Chondrocyte (in vitro differentiated cells): ENCODE measurements at regions not wholly inside any gene's neighbourhood (a gene's known extent, or its start where the extent isn't known, plus 50 kb on each side); places are given as distances from the start of the nearest gene placed in this dataset.

Source experiments
- DNase-seq: peaks from one replicate; pipeline ENCODE4 v3.0.0; 2021; ENCODE audit warnings: mixed read lengths, low spot score
- H3K27ac Mint-ChIP-seq: one replicate; pipeline ENCODE4 v1.8.0; 2021; ENCODE audit warnings: mild to moderate bottlenecking, moderate library complexity, mixed read lengths; ENCODE audit not compliant: unreplicated experiment
- H3K27me3 Mint-ChIP-seq: 2 replicates; pipeline ENCODE4 v1.8.0; 2021; ENCODE audit warnings: low read depth, mixed read lengths
- H3K36me3 Mint-ChIP-seq: 2 replicates; pipeline ENCODE4 v1.8.0; 2021; ENCODE audit warnings: low read depth, mixed read lengths
- H3K4me1 Mint-ChIP-seq: 2 replicates; pipeline ENCODE4 v1.8.0; 2021; ENCODE audit warnings: low read depth, mild to moderate bottlenecking, mixed read lengths
- H3K4me3 Mint-ChIP-seq: one replicate; pipeline ENCODE4 v1.8.0; 2021; ENCODE audit warnings: mild to moderate bottlenecking, moderate library complexity, mixed read lengths; ENCODE audit not compliant: unreplicated experiment
- H3K9me3 Mint-ChIP-seq: 2 replicates; pipeline ENCODE4 v1.8.0; 2021; ENCODE audit warnings: low read depth, mixed read lengths
- TF ChIP-seq, protein P1 (sequence below): fragments of 200-600 bp; sonication (generic); IDR thresholded peaks from 2 replicates; pipeline ENCODE4 v1.5.0; 2021; ENCODE audit warnings: antibody characterized with exemption, mild to moderate bottlenecking, moderate library complexity

DNA sequence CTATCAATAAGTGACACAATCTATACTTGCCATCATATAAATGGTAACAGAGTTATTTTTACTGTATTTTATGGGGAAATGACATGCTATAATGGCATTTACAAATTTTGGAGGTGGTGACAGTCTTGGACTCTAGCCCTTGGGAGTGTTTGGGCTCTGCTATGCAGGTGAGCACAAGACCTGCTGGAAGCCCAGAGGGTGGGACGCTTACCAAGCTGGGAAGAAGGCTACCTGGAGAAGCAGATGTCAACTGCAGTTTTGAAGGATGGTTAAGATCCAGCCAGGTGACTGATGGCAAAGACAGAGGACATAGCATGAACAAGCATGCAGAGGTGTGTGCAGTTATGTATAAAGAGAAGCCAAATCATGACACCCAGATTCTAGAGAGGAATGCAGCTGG is 346.9 kb downstream of the MYCN start:
- TF ChIP-seq, protein P1, sequence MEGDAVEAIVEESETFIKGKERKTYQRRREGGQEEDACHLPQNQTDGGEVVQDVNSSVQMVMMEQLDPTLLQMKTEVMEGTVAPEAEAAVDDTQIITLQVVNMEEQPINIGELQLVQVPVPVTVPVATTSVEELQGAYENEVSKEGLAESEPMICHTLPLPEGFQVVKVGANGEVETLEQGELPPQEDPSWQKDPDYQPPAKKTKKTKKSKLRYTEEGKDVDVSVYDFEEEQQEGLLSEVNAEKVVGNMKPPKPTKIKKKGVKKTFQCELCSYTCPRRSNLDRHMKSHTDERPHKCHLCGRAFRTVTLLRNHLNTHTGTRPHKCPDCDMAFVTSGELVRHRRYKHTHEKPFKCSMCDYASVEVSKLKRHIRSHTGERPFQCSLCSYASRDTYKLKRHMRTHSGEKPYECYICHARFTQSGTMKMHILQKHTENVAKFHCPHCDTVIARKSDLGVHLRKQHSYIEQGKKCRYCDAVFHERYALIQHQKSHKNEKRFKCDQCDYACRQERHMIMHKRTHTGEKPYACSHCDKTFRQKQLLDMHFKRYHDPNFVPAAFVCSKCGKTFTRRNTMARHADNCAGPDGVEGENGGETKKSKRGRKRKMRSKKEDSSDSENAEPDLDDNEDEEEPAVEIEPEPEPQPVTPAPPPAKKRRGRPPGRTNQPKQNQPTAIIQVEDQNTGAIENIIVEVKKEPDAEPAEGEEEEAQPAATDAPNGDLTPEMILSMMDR: no peak
- DNase-seq: no peak
- no peaks in the 10 kb centered on the region for H3K4me1 Mint-ChIP-seq
- H3K4me3 Mint-ChIP-seq: no peak overlapping the region
- no peaks in the 10 kb centered on the region for H3K9me3 Mint-ChIP-seq
- H3K27ac Mint-ChIP-seq: no peak overlapping the region
- H3K36me3 Mint-ChIP-seq: no peaks in the 10 kb centered on the region
- H3K27me3 Mint-ChIP-seq: peaks cover 24% of the 10 kb centered on the region

DNA sequence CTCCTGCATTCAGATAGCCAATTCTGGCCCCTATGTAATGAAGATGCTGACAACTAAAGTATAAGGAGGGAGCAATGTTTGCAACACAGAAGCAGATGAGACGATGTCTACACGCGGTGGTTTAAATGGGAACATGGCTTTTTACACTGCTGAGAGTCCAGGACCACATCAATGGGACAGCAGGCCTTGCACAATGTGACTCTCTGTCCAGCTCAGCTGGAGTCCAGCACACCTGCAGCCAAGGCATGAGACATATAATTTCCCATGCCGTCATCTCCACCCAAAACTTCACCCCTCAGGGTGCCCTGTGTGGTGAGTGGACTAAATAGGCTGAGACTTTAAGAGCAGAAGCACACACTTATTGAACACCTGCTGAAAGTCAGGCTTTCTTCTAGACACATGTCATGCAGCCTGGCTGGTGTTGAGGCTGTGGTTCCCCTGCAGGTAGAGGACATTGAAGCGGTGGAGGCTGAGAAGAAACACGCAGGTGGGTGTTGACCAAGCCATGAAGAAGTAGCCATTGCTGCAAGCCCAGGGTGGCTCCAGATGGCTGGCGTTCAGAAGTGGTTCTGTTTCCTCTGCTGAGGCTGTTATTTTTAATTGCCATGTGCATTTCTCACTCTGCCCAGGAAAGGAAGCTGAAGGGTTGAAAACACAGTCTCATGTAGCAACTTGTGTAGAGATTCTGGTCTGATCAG is 345.6 kb downstream of the MYCN start:
- H3K4me1 Mint-ChIP-seq: no peaks in the 10 kb centered on the region
- peaks cover 27% of the 10 kb centered on the region for H3K27me3 Mint-ChIP-seq
- no peaks in the 10 kb centered on the region for H3K9me3 Mint-ChIP-seq
- no peaks in the 10 kb centered on the region for H3K36me3 Mint-ChIP-seq
- H3K27ac Mint-ChIP-seq: no peak overlapping the region
- DNase-seq: no peak
- TF ChIP-seq, protein P1: no peak
- no peak overlapping the region for H3K4me3 Mint-ChIP-seq

DNA sequence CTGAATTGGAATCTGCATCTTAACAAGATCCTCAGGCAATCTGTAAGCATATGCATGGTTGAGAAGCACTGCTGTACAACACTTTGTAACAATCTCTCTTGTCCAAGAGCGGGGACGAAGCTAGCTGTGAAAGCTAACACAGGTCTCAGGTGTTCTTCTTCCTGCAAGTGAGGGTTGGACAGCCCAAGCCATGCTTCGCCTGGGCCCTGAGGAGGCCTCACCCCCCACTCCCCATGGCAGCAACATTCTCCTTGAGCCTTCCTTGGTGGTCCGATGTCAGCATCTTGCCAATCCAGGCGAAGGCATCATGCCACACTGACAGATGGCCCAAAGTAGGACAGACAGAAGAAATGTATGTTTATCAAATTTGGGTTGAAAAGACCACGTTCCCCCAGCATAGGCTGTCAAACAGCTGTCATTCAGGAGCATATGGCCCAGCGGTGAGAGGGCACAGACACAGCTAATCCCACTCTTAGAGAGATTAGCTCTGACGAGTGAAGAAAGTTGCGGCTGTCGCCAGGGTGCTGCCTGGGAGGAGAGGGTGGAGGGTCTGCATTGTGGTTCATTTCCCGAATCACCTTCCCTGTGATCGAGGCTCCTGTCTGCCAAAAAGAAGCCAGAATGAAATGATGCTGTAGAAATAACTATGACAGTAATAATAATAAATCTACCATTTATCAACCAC is 344.7 kb downstream of the MYCN start:
- H3K27ac Mint-ChIP-seq: no peak overlapping the region
- H3K27me3 Mint-ChIP-seq: peaks cover 27% of the 10 kb centered on the region
- TF ChIP-seq, protein P1: no peak

DNA sequence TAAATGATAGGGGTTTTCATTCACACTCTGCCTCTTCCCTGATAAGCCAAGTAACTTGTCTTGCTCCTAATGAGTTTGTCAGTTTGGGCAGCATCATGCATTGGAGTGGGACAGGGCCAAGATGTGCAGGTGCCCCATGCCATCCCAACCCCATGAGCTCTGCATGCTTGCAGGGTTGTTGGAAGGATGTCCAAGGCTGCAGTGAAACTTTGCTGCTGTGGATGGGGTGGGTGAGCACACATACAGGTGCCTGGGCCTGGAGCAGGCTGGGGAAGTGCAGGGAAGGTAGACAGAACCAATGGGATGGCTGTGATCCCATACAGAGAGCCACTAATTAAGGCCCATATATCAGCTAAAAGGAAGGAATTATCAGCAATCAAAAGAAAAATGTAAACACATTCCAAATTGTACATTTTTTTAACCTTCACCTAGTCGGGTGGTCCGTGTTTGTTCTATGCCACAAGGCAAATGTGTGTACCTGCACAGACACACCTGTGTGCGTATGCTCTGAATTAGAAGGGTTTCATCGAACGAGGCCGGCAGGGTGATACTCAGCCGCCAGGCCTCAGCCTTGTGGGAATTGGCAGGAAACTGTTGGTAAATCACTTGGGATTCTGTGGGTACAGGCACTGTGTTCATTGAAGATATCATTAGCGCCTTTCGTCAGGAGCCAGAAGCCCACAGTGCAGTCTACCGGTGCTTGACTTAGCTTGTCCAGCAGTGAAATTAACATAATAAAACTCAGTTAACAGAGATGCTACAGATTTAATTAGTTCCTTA is 342.9 kb downstream of the MYCN start:
- Mint-ChIP-seq H3K4me1 (no peaks in the 10 kb centered on the region), H3K4me3 (no peak overlapping the region), H3K9me3 (no peaks in the 10 kb centered on the region), H3K36me3 (no peaks in the 10 kb centered on the region), H3K27ac (no peak overlapping the region), H3K27me3 (peaks cover 20% of the 10 kb centered on the region)
- no peak for DNase-seq
- TF ChIP-seq, protein P1: no peak

More for the DNA sequence above, 344.7 kb downstream of the MYCN start:
- Mint-ChIP-seq H3K36me3 (no peaks in the 10 kb centered on the region), H3K4me1 (no peaks in the 10 kb centered on the region), H3K9me3 (no peaks in the 10 kb centered on the region), H3K4me3 (no peak overlapping the region)
- no peak for DNase-seq

DNA sequence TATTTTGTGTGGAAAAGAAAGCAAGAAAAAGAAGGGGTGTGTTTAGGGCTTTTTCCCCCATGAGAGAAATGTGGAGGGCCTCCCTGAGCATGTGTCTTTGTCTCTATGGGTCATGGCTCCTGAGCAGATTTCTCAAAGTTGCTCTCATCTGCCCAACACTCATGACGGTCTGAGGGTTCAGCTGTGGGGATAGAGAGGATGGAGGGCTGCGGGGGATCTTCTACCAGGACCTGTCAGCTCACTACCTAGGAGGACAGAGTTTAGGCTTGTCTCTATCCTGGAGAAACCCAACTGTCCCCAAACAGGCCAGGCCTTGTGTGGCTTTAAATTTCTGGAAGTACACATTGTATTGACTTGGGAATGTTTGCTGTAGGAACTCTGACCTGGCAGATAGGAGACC is 342.2 kb downstream of the MYCN start:
- TF ChIP-seq, protein P1: no peak

More for the DNA sequence above, 342.2 kb downstream of the MYCN start:
- Mint-ChIP-seq H3K36me3 (no peaks in the 10 kb centered on the region), H3K4me3 (no peak overlapping the region), H3K27me3 (peaks cover 16% of the 10 kb centered on the region), H3K4me1 (no peaks in the 10 kb centered on the region), H3K9me3 (no peaks in the 10 kb centered on the region), H3K27ac (no peak overlapping the region)
- DNase-seq: no peak
